ENCODE measurements at regions not wholly inside any gene's neighbourhood (a gene's known extent, or its start where the extent isn't known, plus 50 kb on each side); places are given as distances from the start of the nearest gene placed in this dataset.

DNA sequence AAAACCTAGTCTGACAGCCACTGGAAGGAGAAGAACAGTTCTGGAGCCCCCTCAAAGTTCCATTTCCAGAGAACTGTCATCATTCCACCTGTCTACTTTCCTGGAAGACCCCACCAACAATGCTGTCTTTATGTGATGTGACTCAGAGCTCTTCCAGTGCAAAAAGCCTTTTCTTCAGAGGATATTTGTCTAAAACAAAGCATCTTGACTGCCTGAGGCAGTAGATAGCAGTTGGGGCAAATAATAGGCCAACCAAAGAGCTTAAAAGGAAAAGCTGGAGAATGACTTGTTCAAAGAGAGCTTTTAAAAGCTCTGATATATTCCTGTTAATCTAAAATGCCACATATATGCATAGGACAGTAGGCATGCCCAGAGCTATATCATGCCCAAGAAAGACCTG, 62.6 kb downstream of the MIS18A start:
- DNase-seq: no peak

DNA sequence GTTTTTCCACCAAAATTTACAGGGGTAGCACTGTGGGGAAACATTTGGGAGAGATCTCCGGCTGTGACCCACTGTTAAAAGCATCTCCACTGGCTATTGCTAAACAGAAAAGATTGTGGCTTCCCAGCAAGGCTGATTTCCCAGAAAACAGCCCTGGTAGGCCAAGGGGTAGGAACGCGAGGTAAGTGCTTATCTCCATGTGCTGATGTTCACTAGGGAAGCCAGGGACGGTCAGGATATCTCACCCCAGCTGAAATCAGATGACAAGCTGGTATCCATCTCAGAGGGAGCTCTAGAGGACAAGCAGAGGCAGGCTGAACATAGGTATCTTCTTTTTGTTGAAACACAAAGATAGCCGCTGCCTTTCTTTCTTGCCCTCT, 63.6 kb downstream of the MIS18A start:
- no peak for DNase-seq

DNA sequence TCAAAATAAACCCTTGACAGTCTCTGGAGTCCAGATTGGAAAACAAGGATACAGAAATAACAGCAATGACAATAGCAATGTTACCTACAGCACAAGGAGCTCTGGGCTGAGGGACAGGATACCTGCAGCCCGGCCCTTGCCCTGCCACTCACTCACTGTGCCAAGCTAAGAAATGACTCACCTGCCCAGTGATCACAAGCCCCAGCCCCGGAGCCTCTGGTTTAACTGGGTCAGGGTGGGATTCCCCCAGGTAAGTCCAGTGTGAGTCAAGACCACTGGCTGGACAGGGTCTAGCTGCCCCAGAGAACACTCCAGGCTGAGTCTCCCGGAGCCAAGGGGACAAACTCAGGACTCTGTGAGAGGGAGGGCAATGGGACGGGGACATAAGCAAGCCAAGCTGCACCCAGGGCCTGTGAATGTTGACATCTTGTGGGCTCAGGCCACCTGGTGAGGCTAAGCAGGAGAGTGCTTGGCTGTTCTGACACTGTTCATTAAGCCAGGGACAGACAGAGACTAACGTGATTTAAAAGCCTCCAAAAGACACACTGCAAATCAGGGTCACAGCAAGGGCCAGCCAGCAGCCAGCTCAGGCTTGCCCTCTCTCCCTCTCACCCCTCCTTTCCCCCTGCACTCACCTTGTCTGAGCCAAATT, 64.1 kb downstream of the MIS18A start:
- no peak for DNase-seq

DNA sequence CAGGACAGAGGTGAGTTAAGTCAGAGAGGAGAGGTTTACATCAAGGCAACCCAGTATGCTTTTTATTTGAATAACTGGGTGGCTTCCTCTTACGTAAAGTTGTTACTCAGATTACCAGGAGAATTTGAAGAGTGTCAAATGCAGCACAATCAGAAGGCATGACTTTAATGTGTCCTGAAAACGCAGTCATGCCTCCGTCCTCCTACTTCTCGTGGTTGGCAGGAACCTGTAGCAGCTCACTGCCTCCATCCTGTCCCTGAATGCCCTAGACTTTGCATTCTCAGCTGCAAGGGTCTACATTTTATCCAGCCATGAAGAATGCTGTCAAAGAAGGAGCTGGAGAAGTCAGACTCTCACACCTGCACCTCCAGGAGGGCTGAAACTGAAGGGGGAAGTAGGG, 66.7 kb downstream of the MIS18A start:
- DNase-seq: no peak

DNA sequence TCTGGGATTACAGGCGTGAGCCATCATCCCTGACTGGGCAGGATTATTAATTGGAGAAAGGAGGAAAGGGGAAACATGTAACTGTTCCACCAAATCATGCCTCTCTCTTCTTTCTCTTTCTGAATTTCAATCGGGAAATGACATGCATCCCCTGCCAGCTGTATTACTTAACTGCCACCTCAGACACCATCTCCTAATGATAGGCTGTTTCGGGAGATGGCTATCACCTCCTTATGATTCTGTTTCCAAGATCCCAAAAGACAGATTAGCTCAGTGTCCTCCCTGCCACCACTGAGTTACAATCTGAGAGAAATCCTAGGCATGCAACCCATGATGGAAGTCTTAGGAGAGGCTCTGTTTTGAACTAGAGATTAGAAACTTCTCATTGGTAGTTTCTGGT, 67.5 kb downstream of the MIS18A start:
- DNase-seq: no peak

DNA sequence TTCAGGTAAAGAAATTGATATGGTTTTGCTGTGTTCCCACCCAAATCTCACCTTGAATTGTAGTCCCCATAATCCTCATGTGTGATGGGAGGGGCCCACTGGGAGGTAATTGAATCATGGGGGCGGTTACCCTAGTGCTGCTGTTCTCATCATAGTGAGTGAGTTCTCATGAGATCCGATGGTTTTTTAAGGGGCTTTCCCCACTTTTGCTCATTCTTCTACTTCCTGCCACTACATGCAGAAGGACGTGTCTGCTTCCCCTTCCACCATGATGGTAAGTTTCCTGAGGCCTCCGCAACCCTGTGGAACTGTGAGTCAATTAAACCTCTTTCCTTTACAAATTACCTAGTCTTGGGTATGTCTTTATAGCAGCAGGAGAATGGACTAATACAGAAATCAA, 69.3 kb downstream of the MIS18A start:
- DNase-seq: no peak

DNA sequence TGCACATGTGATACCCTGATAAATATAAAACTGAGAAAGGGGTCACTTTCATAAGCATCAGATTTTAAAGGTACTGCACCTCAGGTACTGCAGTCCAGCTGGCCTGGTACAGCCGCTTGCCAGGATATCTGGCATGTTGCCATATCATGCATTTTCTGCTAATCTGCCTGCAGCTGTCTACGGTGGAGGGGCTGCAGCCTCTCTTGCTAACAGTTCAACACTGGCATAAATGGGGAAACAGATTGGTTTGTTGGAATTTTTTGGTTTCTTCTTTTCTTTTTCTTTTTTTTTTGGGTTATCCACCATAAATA, 71.5 kb downstream of the MIS18A start:
- peak; percentile 8 for DNase-seq

DNA sequence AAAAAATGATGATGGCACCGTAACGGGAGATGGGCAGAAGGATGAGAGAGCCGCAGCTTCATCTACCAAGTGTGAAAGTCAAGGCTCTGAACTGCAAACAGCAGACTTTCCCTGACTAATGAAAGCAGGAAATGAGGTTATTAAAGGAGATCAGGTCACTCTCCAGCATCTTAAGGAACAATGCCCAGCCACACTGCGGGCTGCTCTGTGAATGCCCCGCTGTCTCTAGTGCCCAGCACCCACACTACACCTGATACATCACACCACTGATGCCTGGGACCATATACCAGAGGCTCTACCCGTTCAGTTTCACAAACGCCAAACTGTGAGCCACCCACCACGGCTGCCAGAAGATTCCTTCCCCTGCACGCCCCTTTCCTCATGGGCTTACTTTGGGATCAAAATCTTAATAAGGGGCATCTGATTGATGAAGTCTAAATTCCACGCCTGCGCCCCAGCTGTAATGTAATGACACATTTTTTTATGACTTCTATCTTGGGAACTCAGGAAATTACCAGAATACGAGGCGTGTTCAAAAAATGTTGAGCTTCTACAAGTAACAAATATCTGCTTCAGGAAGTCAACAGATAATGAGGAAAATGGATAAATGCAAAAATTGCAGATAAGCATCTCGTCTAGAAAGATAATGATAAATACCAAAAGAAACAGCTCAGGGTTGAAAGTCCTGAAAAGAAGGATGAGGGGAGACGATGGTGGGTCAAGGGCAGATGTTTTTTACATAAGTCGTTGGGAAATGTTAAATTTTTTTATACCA, 72.0 kb downstream of the MIS18A start:
- no peak for DNase-seq

DNA sequence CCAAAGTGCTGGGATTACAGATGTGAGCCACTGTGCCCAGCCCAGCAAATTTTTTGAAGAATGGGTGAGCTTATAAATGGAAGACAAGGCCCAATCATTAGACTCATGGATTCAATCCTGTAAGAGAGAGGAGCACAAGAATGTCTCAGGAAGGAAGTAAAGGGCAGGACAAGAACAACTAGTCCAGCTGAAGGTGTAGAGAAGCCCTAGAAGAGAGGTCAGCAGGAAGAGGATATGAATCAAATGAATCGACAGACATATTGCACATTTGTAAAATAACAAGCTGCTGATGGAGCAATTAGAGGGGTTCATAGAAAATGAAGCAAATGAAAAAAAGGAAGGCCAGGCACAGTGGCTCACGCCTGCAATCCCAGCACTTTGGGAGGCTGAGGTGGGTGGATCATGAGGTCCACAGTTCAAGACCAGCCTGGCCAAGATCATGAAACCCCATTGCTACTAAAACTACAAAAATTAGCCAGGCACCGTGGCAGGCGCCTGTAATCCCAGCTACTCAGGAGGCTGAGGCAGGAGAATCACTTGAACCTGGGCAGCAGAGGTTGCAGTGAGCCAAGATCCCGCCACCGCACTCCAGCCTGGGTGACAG, 74.9 kb downstream of the MIS18A start:
- no peak for DNase-seq

DNA sequence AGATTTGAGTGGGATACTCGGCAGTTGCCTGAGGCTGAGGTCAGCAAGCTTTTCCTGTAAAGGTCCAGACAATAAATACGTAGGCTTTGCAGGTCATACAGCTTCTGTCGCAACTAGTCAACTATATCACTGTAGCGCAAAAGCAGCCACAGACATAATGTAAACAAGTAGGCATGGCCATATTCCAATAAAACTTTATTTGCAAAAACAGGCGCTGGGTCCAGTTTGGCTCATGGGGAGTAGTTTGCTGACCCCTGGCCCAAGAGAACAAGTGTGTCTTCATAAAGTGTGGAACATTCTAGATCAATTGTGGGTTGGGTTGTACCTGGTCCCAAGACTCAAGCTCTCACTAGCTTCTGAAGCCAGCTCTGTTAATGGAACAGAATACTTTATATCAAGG, 78.8 kb downstream of the MIS18A start:
- DNase-seq: no peak

DNA sequence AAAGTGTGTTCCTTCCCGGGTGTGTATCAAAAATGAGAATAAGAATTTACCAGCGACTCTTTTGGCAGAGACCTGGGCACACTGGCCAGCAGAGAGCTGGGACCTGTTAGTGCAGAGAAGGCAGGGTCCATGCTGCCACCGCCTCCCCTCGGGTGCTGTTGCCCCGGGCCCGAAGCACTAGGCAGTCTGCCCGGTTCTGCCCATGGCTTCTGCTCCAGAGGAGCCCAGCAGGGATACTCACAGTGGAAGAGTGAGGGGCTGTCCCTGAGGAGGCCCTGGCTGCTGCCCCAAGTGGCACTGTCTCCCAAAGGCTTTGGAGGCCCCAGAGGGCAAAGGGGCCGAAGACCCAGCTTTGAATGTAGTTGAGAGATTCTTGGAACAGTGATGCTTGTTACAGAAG, 80.5 kb downstream of the MIS18A start:
- DNase-seq: no peak

DNA sequence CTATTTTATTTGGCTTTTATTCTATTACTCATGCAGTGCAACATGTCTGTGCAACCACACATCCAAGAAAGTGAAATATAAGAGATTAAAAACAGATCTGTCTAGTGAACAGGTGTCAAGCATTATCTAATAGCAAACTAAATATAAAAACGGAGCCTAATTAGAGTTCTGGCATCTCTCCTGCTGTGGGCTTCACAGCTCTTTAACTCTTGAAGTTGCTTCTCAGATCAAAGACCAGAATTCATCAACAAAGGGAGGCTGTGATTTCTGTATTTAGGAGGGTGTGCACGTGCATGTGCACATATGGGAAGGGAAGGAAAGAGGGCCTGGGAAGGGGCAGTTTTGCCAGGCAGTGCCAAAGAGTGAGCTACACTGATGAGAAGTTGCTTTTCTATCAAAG, 81.0 kb downstream of the MIS18A start:
- DNase-seq: no peak

DNA sequence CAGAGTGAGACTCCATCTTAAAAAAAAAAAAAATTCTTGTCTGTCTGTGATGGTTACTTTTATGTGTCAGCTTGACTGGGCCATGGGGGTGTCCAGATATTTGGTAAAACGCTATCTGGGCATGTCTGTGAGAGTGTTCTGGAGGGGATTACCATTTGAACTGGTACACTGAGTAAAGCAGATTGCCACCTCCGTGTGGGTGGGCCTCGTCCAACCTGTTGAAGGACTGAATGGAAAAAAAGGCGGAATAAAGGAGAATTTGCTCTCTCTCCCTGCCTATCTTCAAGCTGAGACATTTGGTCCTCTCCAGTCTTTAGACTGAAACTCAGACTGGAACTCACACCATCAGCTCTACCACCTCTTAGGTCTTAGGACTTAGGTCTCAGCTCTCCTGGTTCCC, 82.8 kb downstream of the MIS18A start:
- DNase-seq: no peak

DNA sequence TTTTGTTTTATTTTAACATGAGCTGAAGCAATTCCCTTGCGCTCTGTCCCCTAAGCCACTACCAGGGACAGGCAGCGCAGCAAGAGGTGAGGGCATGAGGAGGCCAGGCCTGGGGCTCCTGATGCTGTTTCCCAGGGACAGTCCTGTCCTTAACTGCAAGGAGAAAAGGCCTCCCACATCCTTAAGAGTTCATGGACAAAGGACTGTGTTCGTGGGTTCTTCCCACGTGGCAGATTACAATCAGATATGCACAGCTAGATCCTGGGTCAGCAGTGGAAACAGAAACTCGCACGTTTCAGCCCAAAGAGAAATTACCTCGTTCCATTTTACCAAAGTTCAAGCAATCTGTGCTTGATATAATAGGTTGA, 85.8 kb downstream of the MIS18A start:
- DNase-seq: no peak

DNA sequence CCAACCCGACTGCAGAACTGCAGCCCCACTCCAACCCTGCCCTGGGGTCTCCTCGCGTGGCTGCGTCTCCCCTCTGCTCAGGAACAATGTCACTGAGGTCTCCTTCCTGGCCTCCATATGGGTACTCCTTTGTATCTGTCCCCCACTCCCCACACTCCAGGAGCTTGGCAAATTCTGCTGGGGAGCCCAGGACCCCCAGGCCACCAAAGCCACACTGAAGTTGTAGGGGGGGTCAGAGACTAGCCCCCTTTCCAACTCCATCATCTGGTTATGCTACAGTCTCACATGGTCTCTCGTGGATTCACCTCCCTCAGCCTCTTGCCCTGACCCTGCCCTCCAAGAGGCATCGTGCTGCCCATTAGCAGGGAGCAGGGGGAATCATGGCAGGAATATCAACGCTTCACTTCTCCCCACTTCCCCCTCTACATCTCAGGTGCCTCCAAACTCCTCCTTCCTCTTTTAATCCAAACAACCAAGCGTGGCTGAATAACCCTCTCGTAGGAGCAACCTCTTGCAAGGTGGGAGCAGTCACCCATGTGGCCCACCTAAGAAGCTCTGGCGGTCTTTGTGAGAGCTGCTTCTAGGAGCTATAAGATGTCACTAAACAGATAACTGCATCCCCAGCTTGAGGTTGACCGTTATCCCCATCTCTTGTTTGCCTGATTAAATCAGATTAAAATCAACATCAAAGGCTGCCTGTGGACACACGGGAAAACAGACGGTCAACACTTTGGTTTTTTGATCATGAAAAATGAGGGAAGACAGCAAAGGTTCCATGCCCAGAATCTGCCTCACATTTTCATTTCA, 86.4 kb downstream of the MIS18A start:
- DNase-seq: no peak

DNA sequence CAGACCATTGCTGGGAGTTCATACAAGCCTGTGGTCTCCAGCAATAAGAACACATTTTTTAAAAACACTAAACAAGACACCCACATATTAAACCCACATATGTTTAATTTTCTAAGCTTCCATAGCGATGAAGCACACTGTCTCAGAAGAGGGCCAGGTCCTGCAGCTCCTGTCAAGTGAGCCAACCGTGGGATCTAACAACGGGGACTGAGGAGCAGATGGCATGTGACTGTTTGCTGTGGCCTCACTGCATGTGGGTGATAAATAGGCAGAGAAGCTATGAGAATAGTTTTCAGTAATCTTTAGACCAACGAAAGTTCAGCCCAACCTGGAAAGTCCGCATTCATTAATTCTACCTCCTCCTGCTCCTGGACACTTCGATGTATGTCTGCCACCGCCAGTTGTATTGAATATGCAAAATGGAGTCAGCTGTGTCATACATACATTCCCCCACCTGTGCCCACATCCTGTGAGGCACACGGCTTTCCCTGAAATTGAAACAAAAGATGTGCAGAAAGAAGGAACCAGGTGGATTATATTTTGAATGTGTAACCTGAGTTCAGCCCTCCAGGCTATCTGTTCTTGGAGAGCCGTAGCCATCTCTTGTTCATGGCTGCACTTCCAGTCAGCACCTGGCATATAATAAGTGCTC, 88.2 kb downstream of the MIS18A start:
- no peak for DNase-seq

DNA sequence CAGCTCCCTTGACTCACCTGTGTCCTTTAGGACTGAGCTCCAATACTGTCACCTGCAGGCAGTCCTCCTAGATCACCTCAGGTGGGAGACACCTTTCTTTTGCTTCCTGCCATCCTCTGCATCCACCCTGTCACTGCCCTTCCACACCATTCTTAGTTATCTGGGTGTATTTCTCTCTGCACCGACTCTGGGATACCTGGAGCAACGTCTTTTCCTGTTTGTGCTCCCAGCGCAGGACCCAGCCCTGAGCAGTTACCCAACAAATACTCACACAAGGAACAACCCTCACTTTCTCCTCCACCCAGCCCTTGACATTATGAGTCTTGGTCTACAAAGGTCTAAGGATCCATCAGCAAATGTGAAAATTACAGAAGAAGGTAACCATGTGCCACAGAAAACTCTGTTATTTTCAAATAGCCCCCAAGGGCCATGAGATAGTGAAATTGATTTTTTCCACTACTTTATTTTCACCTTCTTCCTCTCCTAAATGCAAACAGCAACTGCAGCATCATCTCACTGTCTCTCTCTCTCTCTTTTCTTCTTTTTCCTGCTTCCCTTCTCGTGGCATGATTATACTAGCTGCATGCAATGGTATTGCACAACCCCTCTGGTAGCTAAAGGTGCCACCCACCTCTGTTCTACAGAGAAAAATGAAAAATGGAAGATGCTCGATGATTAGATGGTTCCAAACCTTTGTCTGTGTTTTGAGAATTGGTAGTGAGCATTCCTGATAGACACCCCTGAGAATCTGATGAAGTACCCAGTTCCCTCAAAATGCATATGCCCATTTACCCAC, 89.0 kb downstream of the MIS18A start:
- DNase-seq: no peak

DNA sequence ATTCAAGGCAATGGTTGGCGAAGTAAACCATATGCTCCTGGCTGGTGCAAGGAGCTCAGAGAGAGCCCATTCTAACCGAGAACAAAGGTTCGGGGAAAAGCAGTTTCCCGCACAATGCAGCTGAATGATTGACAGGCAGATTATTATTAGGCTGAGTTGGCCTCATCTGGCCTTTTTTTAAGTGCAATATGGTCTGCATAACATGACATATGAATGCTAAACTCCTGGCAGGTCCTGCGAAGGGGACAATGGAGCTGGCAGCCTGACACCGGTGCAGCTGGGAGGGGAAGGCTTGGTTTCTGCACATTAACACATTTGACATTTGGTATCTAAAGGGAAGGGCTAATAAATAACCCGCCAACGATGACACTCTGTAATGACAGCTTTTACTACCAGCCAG, 92.0 kb downstream of the MIS18A start:
- DNase-seq: no peak

DNA sequence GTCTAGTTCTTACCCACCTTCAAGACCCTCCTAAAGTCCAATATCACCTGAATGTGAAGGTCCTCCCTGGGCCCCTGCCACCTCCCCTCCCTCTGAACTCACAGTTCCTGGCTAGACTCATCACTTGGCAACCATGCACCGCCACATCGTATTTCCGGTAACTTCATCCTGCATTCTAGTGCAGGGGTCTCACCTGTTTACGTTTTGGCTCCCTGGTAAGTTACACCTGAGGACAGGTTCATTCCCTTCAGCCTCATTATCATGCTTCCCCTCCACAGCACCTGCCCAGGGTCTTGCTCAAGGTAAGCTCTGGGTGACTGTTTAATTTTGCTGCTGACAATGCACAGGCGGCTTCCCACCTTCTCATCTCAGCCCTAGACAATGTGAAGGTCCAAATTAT, 93.1 kb downstream of the MIS18A start:
- DNase-seq: no peak

DNA sequence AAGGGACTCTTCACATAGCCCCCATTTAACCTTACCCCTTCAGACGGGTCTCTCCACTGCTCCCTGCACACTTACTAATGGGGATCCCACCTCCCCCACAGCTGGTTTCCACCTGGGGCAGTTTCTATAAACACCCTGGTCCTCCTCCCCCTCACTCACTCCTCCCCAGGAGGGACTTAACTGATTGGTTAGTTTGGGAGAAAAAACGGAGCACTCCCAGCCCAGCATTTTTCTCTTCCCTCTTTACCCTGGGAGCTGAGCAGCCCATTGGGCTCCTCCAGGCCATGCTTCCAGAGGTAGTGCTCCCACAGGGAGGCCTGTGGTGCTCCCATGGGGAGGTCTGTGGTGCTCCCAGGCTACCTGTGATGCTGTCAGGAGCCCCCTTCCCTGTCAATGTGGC, 93.7 kb downstream of the MIS18A start:
- DNase-seq: no peak

DNA sequence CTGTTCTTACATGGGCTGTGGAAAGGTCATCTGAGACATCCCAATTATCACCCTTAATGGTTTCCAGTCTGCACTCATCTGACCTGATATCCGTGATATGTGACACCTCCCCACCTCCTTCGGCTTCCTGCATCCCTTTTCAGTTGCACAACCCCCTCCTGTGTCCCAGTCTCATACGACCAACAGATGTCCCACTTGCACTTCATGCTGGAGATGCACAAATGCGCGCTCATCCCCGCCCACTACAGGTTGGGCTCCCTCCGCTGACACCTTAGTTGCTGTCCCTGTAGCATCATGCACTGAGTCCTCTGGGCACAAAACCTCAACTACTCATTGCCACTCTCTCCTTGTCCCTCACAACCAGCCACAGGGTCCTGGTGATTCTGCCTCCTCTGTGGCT, 94.4 kb downstream of the MIS18A start:
- DNase-seq: no peak

DNA sequence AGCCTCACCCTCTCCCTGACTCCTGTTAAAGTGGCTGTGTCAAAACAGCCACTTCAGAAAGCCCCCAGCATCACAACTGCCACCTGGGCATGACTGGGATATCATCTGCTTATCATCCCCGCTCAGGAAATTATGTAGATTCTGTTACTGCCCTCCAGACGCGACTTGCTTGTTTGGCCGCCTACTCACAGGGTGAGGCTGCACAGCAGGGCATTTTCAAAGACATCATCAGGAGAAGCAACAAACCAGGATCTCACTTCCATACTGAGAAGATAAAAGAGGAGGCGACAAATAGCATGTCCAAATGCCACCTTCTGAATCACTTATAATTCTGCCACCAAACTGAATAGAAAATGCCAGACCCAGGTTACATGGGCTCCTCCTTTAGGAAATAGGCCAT, 94.8 kb downstream of the MIS18A start:
- DNase-seq: no peak

DNA sequence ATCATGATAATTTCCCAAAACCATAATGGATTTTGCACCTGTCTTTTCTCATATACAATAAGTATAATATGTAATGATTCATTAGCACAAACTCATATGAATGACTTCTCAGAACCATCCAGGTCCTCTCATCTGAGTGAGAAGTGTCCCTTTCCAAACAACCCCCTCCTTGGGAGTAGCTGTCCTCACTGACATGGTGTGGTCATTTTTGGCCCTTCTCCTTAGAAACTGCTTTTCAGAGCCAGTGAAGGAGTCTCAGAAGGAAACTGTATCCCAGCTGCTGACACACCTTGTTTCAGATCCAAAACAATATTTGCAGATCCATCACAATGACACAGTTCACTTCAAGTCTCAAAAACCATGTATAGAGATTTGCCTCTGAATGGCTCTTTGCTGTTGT, 95.5 kb downstream of the MIS18A start:
- no peak for DNase-seq
